HEK293T (cell line): ENCODE measurements at regions not wholly inside any gene's neighbourhood (a gene's known extent, or its start where the extent isn't known, plus 50 kb on each side); places are given as distances from the start of the nearest gene placed in this dataset.

Source experiments
- CTCF ChIA-PET: fragments of 350-600 bp; formaldehyde crosslinking; extraction: SDS; loops from one replicate; lab custom pipeline; 2021; ENCODE audit warnings: antibody characterized with exemption, inconsistent platforms; lab: Yijun Ruan, JAX
- POLR2A ChIA-PET: fragments of 350-600 bp; formaldehyde crosslinking; extraction: SDS; loops from one replicate; lab custom pipeline; 2020; ENCODE audit warnings: antibody characterized with exemption, inconsistent platforms; lab: Yijun Ruan, JAX
- DNase-seq: peaks from one replicate; pipeline ENCODE4 v3.0.0; 2012; ENCODE audit warnings: mixed read lengths; ENCODE audit errors: extremely low spot score
- ARNT ChIP-seq: fragments of 450-650 bp; IDR thresholded peaks from 2 replicates; pipeline ENCODE4 v1.6.1; 2017; ENCODE audit warnings: mild to moderate bottlenecking
- BHLHE40 ChIP-seq: fragments of 450-650 bp; IDR thresholded peaks from 2 replicates; pipeline ENCODE4 v1.6.1; 2016; ENCODE audit warnings: mild to moderate bottlenecking, moderate library complexity, borderline replicate concordance
- CTBP1 ChIP-seq: fragments of 450-650 bp; IDR thresholded peaks from 2 replicates; pipeline ENCODE4 v1.6.1; 2016; ENCODE audit warnings: borderline replicate concordance
- ELF4 ChIP-seq: fragments of 450-650 bp; IDR thresholded peaks from 2 replicates; pipeline ENCODE4 v1.6.1; 2017; ENCODE audit warnings: antibody characterized with exemption
- FOXA1 ChIP-seq: fragments of 450-650 bp; IDR thresholded peaks from 2 replicates; pipeline ENCODE4 v1.6.1; 2016; ENCODE audit warnings: mild to moderate bottlenecking
- FOXK2 ChIP-seq: fragments of 450-650 bp; IDR thresholded peaks from 2 replicates; pipeline ENCODE4 v1.6.1; 2016; ENCODE audit warnings: mild to moderate bottlenecking
- FOXM1 ChIP-seq: fragments of 450-650 bp; IDR thresholded peaks from 2 replicates; pipeline ENCODE4 v1.6.1; 2017; ENCODE audit warnings: mild to moderate bottlenecking, borderline replicate concordance
- HDGF ChIP-seq: fragments of 450-650 bp; IDR thresholded peaks from 2 replicates; pipeline ENCODE4 v1.6.1; 2017; ENCODE audit warnings: antibody characterized with exemption, borderline replicate concordance
- L3MBTL2 ChIP-seq: fragments of 450-650 bp; conservative IDR thresholded peaks from 2 replicates; pipeline ENCODE4 v1.6.1; 2016; ENCODE audit warnings: mild to moderate bottlenecking
- LEF1 ChIP-seq: fragments of 450-650 bp; IDR thresholded peaks from 2 replicates; pipeline ENCODE4 v1.6.1; 2017; ENCODE audit warnings: mild to moderate bottlenecking, borderline replicate concordance
- NFRKB ChIP-seq: fragments of 450-650 bp; IDR thresholded peaks from 2 replicates; pipeline ENCODE4 v1.6.1; 2016; ENCODE audit warnings: mild to moderate bottlenecking, moderate library complexity
- PKNOX1 ChIP-seq: fragments of 450-650 bp; IDR thresholded peaks from 2 replicates; pipeline ENCODE4 v1.6.1; 2016
- SP1 ChIP-seq: fragments of 450-650 bp; IDR thresholded peaks from 2 replicates; pipeline ENCODE4 v1.6.1; 2017
- SUZ12 ChIP-seq: fragments of 450-650 bp; IDR thresholded peaks from 2 replicates; pipeline ENCODE4 v1.6.1; 2016; ENCODE audit warnings: mild to moderate bottlenecking
- TARDBP ChIP-seq: fragments of 450-650 bp; IDR thresholded peaks from 2 replicates; pipeline ENCODE4 v1.6.1; 2016
- ZNF384 ChIP-seq: fragments of 450-650 bp; IDR thresholded peaks from 2 replicates; pipeline ENCODE4 v1.6.1; 2016

- ChIA-PET CTCF (interaction anchor here (1.0 kb wide), 1 partner anchor 26 kb away, joined by 3 read pairs; no protein-coding TSS in a partner anchor), POLR2A (no interaction called here)
- no peak for DNase-seq
- TF ChIP-seq PKNOX1 (peak; percentile 30; the same call in 1 of the 2 replicates), HDGF (no peak)
Observed at GRCh38 chr9:38185647-38186403, 116.8 kb upstream of the SHB start.

GRCh38 chr9:38183994-38184568 lies 115.1 kb upstream of the SHB start:
- POLR2A ChIA-PET: no interaction called here
- TF ChIP-seq HDGF (no peak), CTBP1 (no peak), FOXK2 (no peak), SP1 (no peak), BHLHE40 (no peak), FOXM1 (no peak), PKNOX1 (no peak), ELF4 (no peak), LEF1 (no peak), L3MBTL2 (no peak), ARNT (no peak), NFRKB (no peak), SUZ12 (no peak), TARDBP (no peak), ZNF384 (no peak), FOXA1 (no peak)
- DNase-seq: no peak
- CTCF ChIA-PET: no interaction called here

- POLR2A ChIA-PET: no interaction called here
- no peak for TF ChIP-seq FOXK2
- no peak for TF ChIP-seq FOXM1
- TF ChIP-seq CTBP1: no peak
- no peak for TF ChIP-seq L3MBTL2
- TF ChIP-seq ELF4: no peak
- no peak for TF ChIP-seq TARDBP
- TF ChIP-seq NFRKB: no peak
- TF ChIP-seq SUZ12: no peak
- TF ChIP-seq BHLHE40: no peak
- TF ChIP-seq LEF1: no peak
- no peak for TF ChIP-seq SP1
- no peak for TF ChIP-seq ZNF384
- no peak for TF ChIP-seq ARNT
Observed at GRCh38 chr9:38182321-38182720, 113.3 kb upstream of the SHB start.

GRCh38 chr9:38181866-38182265 lies 112.8 kb upstream of the SHB start:
- POLR2A ChIA-PET: no interaction called here
- CTCF ChIA-PET: no interaction called here
- TF ChIP-seq CTBP1 (no peak), PKNOX1 (no peak), L3MBTL2 (no peak), NFRKB (no peak), FOXK2 (no peak), ARNT (no peak), ELF4 (no peak), ZNF384 (no peak), FOXM1 (no peak), HDGF (no peak), LEF1 (no peak), SUZ12 (no peak), FOXA1 (no peak), SP1 (no peak), TARDBP (no peak), BHLHE40 (no peak)
- DNase-seq: no peak

More at GRCh38 chr9:38182321-38182720, 113.3 kb upstream of the SHB start:
- CTCF ChIA-PET: no interaction called here
- DNase-seq: no peak

GRCh38 chr9:38181232-38181631 lies 112.2 kb upstream of the SHB start:
- no peak for TF ChIP-seq ELF4
- TF ChIP-seq NFRKB: no peak
- no peak for TF ChIP-seq ARNT
- TF ChIP-seq BHLHE40: no peak
- TF ChIP-seq CTBP1: no peak
- no peak for TF ChIP-seq HDGF
- TF ChIP-seq TARDBP: no peak
- TF ChIP-seq FOXM1: no peak
- TF ChIP-seq L3MBTL2: no peak
- CTCF ChIA-PET: no interaction called here
- no peak for DNase-seq
- POLR2A ChIA-PET: no interaction called here

GRCh38 chr9:38180656-38181055 lies 111.6 kb upstream of the SHB start:
- ChIA-PET POLR2A (no interaction called here), CTCF (no interaction called here)
- TF ChIP-seq CTBP1 (no peak), HDGF (no peak), ARNT (no peak), BHLHE40 (no peak), LEF1 (no peak), FOXA1 (no peak), NFRKB (no peak), SP1 (no peak), ZNF384 (no peak), FOXM1 (no peak), FOXK2 (no peak), SUZ12 (no peak), PKNOX1 (no peak), L3MBTL2 (no peak), ELF4 (no peak), TARDBP (no peak)
- DNase-seq: no peak
